A673 (cell line): ENCODE measurements at regions not wholly inside any gene's neighbourhood (a gene's known extent, or its start where the extent isn't known, plus 50 kb on each side); places are given as distances from the start of the nearest gene placed in this dataset.

Experiments used
- BruUV-seq: library from RNA; stranded (reverse); fragments of 400-500 nt; replicated peaks from 2 replicates; lab custom pipeline; 2021; lab: Mats Ljungman, UMichigan
- CTCF ChIA-PET: fragments of 300-600 bp; sonication (Branson Sonifier 250); formaldehyde crosslinking; loops from one replicate; lab custom pipeline; 2022; ENCODE audit warnings: antibody characterized with exemption; lab: Charles Lee
- POLR2A ChIA-PET: fragments of 300-600 bp; sonication (Branson Sonifier 250); formaldehyde crosslinking; loops from one replicate; lab custom pipeline; 2022; ENCODE audit warnings: antibody characterized with exemption; ENCODE audit not compliant: low non-redundant PET; lab: Charles Lee
- DNase-seq: peaks from one replicate; pipeline ENCODE4 v3.0.0-alpha.2; 2015; ENCODE audit warnings: low spot score
- H3K27ac ChIP-seq: fragments of 200-600 bp; sonication (generic); 2 replicates; pipeline ENCODE4 v1.5.1; 2016; ENCODE audit warnings: mixed run types, low read depth, mild to moderate bottlenecking, mixed read lengths, antibody characterized with exemption, low read length; ENCODE audit not compliant: poor library complexity, severe bottlenecking
- H3K27me3 ChIP-seq: fragments of 200-600 bp; sonication (generic); replicated peaks from 2 replicates; pipeline ENCODE4 v1.6.1; 2017; ENCODE audit warnings: mixed run types, low read depth, mild to moderate bottlenecking, mixed read lengths, antibody characterized with exemption, low read length; ENCODE audit not compliant: insufficient read depth, poor library complexity
- H3K36me3 ChIP-seq: fragments of 200-600 bp; sonication (generic); 2 replicates; pipeline ENCODE4 v1.6.1; 2016; ENCODE audit warnings: mixed run types, mild to moderate bottlenecking, mixed read lengths, antibody characterized with exemption, low read length; ENCODE audit not compliant: insufficient read depth, poor library complexity, severe bottlenecking
- H3K4me1 ChIP-seq: fragments of 200-600 bp; sonication (generic); 2 replicates; pipeline ENCODE4 v1.6.1; 2017; ENCODE audit warnings: mixed run types, mild to moderate bottlenecking, mixed read lengths, antibody characterized with exemption, low read length; ENCODE audit not compliant: insufficient read depth, poor library complexity, severe bottlenecking
- H3K4me3 ChIP-seq: fragments of 200-600 bp; sonication (generic); 2 replicates; pipeline ENCODE4 v1.5.1; 2016; ENCODE audit warnings: low read depth, mixed run types, mild to moderate bottlenecking, mixed read lengths, low read length; ENCODE audit not compliant: poor library complexity, severe bottlenecking
- H3K9me3 ChIP-seq: fragments of 200-600 bp; sonication (generic); 2 replicates; pipeline ENCODE4 v1.6.1; 2016; ENCODE audit warnings: mixed run types, low read depth, mild to moderate bottlenecking, mixed read lengths, antibody characterized with exemption, low read length; ENCODE audit not compliant: poor library complexity, severe bottlenecking
- EZH2 ChIP-seq: fragments of 200-600 bp; sonication (generic); IDR thresholded peaks from 2 replicates; pipeline ENCODE4 v1.6.1; 2017; ENCODE audit warnings: borderline replicate concordance, low read depth, mild to moderate bottlenecking, mixed read lengths, antibody characterized with exemption, low read length; ENCODE audit not compliant: poor library complexity, severe bottlenecking
- intact Hi-C: fragments of 100-400 bp; cut with micrococcal nuclease; formaldehyde crosslinking; loops from one replicate; pipeline ENCODE4 v1.10.0; 2022; ENCODE audit not compliant: unreplicated experiment
- TF ChIP-seq, protein P1 (sequence below): fragments of 300-800, 200-600 bp; sonication (generic); conservative IDR thresholded peaks from 2 replicates; pipeline ENCODE4 v1.5.1; 2017; ENCODE audit warnings: low read depth, mild to moderate bottlenecking, antibody characterized with exemption, low read length, moderate library complexity, mixed read lengths

DNA sequence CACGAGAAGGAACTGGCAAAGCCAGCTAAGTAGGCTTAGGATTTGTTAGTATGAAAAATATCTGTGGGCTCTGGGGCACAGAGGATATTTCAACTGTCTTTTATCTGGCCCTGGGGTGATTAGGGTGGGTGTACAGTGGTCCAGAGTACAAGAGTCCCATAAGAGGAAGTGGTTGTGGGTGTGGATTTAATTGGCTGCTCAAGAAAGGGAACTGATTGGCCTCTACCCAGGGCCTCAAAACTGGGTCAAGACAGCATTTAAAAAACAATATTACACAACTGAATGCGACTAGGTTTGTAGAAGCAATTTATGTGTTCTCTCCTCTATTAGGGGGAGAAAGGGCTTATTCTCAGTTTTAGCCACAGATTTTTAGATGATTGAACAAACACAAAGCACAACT, 1353.4 kb upstream of the WWC1 start:
- intact Hi-C loops = no loop called here
- Histone ChIP-seq H3K27me3 (no peaks in the 10 kb centered on the region), H3K27ac (no peak overlapping the region), H3K9me3 (peaks cover 9% of the 10 kb centered on the region), H3K36me3 (no peaks in the 10 kb centered on the region), H3K4me1 (no peaks in the 10 kb centered on the region), H3K4me3 (no peak overlapping the region)
- no TSS peak for BruUV-seq
- POLR2A ChIA-PET = no interaction called here
- TF ChIP-seq, protein P1, sequence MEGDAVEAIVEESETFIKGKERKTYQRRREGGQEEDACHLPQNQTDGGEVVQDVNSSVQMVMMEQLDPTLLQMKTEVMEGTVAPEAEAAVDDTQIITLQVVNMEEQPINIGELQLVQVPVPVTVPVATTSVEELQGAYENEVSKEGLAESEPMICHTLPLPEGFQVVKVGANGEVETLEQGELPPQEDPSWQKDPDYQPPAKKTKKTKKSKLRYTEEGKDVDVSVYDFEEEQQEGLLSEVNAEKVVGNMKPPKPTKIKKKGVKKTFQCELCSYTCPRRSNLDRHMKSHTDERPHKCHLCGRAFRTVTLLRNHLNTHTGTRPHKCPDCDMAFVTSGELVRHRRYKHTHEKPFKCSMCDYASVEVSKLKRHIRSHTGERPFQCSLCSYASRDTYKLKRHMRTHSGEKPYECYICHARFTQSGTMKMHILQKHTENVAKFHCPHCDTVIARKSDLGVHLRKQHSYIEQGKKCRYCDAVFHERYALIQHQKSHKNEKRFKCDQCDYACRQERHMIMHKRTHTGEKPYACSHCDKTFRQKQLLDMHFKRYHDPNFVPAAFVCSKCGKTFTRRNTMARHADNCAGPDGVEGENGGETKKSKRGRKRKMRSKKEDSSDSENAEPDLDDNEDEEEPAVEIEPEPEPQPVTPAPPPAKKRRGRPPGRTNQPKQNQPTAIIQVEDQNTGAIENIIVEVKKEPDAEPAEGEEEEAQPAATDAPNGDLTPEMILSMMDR = no peak
- TF ChIP-seq EZH2 = no peak
- CTCF ChIA-PET = no interaction called here
- DNase-seq = no peak

DNA sequence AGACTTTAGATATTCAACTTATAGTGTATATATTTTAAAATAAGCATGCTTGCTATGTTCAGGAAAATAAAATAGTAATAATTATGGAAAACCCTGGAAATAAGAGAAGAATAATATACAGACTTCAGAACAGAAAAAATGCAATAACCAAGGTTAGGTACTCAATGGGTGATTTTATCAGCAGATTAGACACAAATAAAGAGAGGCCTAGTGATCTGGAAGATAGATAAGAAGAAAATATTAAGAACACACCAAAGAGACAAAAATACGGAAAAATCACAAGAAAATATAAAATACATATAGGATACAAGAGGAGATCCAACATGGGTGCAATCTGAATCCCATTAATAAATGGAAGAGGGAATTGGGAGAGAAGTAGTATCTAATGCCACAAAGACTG, 1348.5 kb upstream of the WWC1 start:
- no peaks in the 10 kb centered on the region for H3K27me3 ChIP-seq
- CTCF ChIA-PET = no interaction called here

DNA sequence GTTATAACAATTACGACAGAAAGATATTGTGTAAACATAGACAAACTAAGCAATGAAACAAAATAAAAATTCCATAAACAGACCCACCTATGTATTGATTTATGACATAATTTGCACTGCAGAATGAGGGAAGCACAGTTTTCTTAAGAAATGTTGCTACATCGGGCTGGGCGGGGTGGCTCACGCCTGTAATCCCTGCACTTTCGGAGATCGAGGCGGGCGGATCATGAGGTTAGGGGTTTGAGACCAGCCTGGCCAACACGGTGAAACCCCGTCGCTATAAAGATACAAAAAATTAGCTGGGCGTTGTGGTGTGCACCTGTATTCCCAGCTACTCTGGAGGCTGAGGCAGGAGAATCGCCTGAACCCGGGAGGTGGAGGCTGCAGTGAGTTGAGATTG, 1344.4 kb upstream of the WWC1 start:
- ChIA-PET POLR2A (no interaction called here), CTCF (no interaction called here)
- peaks cover 13% of the 10 kb centered on the region for H3K9me3 ChIP-seq
- no peaks in the 10 kb centered on the region for H3K27me3 ChIP-seq
- no TSS peak for BruUV-seq
- no peak for TF ChIP-seq EZH2
- TF ChIP-seq, protein P1 = no peak
- no peak for DNase-seq
- H3K4me1 ChIP-seq = no peaks in the 10 kb centered on the region
- H3K36me3 ChIP-seq = no peaks in the 10 kb centered on the region
- no peak overlapping the region for H3K27ac ChIP-seq
- no peak overlapping the region for H3K4me3 ChIP-seq
- intact Hi-C loops = no loop called here

More for the DNA sequence above, 1348.5 kb upstream of the WWC1 start:
- no peaks in the 10 kb centered on the region for H3K36me3 ChIP-seq
- H3K4me1 ChIP-seq = no peaks in the 10 kb centered on the region
- DNase-seq = no peak
- no peak overlapping the region for H3K27ac ChIP-seq
- no TSS peak for BruUV-seq
- intact Hi-C loops = no loop called here
- POLR2A ChIA-PET = no interaction called here
- H3K4me3 ChIP-seq = no peak overlapping the region
- peaks cover 13% of the 10 kb centered on the region for H3K9me3 ChIP-seq
- TF ChIP-seq, protein P1 = no peak
- TF ChIP-seq EZH2 = no peak
